T-helper 1 cell treated with Interleukin-12 subunit alpha and Interleukin-12 subunit beta and Interleukin-4 antibody, amounts not matched to agents 30 μg/mL and 1 μg/mL, for 36 hours (primary cell): ENCODE measurements at regions not wholly inside any gene's neighbourhood (a gene's known extent, or its start where the extent isn't known, plus 50 kb on each side); places are given as distances from the start of the nearest gene placed in this dataset.

Experiments
- H3K27ac Mint-ChIP-seq: one replicate; pipeline ENCODE4 v1.8.0; 2021; ENCODE audit warnings: mild to moderate bottlenecking, mixed read lengths
- H3K27me3 Mint-ChIP-seq: one replicate; pipeline ENCODE4 v1.8.0; 2021; ENCODE audit warnings: low read depth, mixed read lengths
- H3K36me3 Mint-ChIP-seq: one replicate; pipeline ENCODE4 v1.8.0; 2021; ENCODE audit warnings: low read depth, mixed read lengths
- H3K4me1 Mint-ChIP-seq: one replicate; pipeline ENCODE4 v1.8.0; 2021; ENCODE audit warnings: low read depth, mixed read lengths
- H3K4me3 Mint-ChIP-seq: one replicate; pipeline ENCODE4 v1.8.0; 2021; ENCODE audit warnings: mild to moderate bottlenecking, moderate library complexity, mixed read lengths
- H3K9me3 Mint-ChIP-seq: one replicate; pipeline ENCODE4 v1.8.0; 2021; ENCODE audit warnings: mixed read lengths

GRCh38 chr12:125503128-125503527 lies 437.9 kb downstream of the AACS start:
- Mint-ChIP-seq H3K4me3 (no peak overlapping the region), H3K27me3 (no peaks in the 10 kb centered on the region), H3K9me3 (no peaks in the 10 kb centered on the region), H3K27ac (no peak overlapping the region), H3K4me1 (no peaks in the 10 kb centered on the region), H3K36me3 (no peaks in the 10 kb centered on the region)

GRCh38 chr12:125509195-125509594 lies 444.0 kb downstream of the AACS start:
- H3K9me3 Mint-ChIP-seq = peaks cover 4% of the 10 kb centered on the region
- H3K4me1 Mint-ChIP-seq = no peaks in the 10 kb centered on the region
- no peak overlapping the region for H3K4me3 Mint-ChIP-seq
- H3K27ac Mint-ChIP-seq = no peak overlapping the region
- no peaks in the 10 kb centered on the region for H3K36me3 Mint-ChIP-seq
- no peaks in the 10 kb centered on the region for H3K27me3 Mint-ChIP-seq

DNA sequence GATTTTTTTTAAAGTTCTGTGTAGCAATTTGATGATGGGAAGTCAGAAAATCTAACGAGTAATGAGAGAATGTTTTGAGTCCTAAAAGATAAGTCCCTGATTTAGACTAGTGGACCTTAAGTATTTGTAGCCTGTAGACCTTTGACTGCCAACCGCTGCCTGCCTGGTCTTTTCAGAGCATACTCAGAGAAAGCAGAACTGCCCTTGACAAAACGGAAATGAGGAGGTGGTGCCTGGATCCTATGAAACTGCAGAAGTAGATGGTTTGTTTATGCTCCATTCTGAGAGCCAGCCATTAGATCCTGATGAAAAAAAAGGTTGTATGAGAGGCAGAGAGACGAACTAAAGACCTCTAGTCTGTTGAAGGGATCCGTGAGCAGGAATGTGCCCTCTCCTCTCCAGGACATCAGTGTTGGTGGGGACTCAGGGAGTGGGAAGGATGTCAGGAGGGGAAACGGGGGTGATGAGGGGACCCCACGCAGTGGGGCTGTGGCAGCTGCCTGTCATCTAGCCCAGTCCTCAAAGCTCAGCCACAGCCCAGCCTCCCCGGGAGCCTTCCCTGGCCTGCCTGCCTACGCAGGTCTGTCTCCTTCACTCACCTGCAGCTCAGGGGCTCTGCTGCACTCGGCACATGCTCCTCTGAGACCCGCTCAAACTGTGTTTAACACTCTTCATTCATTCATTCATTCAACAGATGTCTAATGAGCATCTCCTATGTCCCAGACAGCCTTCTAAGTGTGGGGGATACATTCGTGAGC lies 447.5 kb downstream of the AACS start:
- Mint-ChIP-seq H3K36me3 (no peaks in the 10 kb centered on the region), H3K4me3 (no peak overlapping the region), H3K27me3 (no peaks in the 10 kb centered on the region), H3K27ac (no peak overlapping the region), H3K9me3 (peaks cover 4% of the 10 kb centered on the region), H3K4me1 (no peaks in the 10 kb centered on the region)

GRCh38 chr12:125515887-125516286 lies 450.7 kb downstream of the AACS start:
- H3K4me3 Mint-ChIP-seq = no peak overlapping the region
- H3K27me3 Mint-ChIP-seq = no peaks in the 10 kb centered on the region
- H3K4me1 Mint-ChIP-seq = no peaks in the 10 kb centered on the region
- no peaks in the 10 kb centered on the region for H3K36me3 Mint-ChIP-seq
- H3K27ac Mint-ChIP-seq = no peak overlapping the region
- H3K9me3 Mint-ChIP-seq = peaks cover 4% of the 10 kb centered on the region

GRCh38 chr12:125518074-125518473 lies 452.8 kb downstream of the AACS start:
- H3K9me3 Mint-ChIP-seq = peaks cover 11% of the 10 kb centered on the region
- H3K27me3 Mint-ChIP-seq = no peaks in the 10 kb centered on the region
- no peak overlapping the region for H3K4me3 Mint-ChIP-seq
- no peaks in the 10 kb centered on the region for H3K36me3 Mint-ChIP-seq
- no peak overlapping the region for H3K27ac Mint-ChIP-seq
- no peaks in the 10 kb centered on the region for H3K4me1 Mint-ChIP-seq

DNA sequence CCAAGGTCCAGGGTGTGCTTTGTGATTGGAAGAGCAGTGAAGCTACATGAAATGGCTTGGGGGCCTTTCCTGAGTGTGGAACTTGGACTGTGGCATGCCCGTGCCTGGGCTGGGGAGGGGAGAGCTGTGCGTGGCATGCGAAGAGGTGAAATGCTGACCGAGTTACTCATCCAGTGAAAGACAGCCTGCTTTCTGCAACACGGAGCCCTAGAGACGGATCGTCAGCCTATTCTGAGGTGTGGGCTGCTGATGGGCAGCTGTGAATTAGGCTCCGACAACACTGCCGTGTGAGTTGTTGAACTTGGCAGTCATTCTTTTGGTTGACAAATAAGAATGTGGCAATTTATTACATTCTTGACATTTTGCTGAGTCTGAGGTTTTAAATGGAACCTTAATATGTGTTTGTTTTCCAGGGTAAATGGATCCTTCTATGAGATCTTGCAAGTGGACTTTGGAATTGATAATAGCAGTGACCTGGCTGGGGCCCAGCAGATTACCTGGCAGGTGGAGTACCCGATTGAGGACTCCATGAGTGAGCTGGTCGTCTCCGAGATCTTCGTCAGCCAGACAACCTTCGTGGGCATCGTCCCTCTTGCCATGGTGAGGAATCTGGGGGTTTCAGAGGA lies 453.9 kb downstream of the AACS start:
- Mint-ChIP-seq H3K4me1 (no peaks in the 10 kb centered on the region), H3K36me3 (no peaks in the 10 kb centered on the region), H3K4me3 (no peak overlapping the region), H3K27ac (no peak overlapping the region), H3K27me3 (no peaks in the 10 kb centered on the region), H3K9me3 (peaks cover 16% of the 10 kb centered on the region)

GRCh38 chr12:125525879-125526278 lies 460.6 kb downstream of the AACS start:
- Mint-ChIP-seq H3K9me3 (peaks cover 16% of the 10 kb centered on the region), H3K4me3 (no peak overlapping the region), H3K4me1 (no peaks in the 10 kb centered on the region), H3K27me3 (no peaks in the 10 kb centered on the region), H3K36me3 (no peaks in the 10 kb centered on the region), H3K27ac (no peak overlapping the region)

DNA sequence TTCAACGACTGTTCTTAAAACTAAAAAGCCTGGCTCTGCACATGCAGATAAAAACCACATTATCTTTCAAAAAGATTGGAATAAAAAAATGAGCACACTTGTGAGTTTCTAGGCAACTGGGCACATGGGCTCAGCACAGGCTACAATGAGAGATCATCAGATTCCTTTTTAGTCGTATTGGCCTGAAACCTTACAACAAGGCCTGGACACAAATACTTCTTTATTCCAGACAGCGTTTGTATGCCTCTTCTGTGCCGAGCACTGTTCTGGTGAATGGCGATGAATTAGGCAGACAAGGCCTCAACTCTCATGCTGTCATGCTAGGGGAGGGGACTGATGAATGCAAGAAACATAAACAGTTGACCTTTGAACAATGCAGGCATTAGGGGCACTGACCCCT lies 463.0 kb downstream of the AACS start:
- peaks cover 7% of the 10 kb centered on the region for H3K9me3 Mint-ChIP-seq
- H3K4me3 Mint-ChIP-seq = no peak overlapping the region
- no peak overlapping the region for H3K27ac Mint-ChIP-seq
- H3K36me3 Mint-ChIP-seq = no peaks in the 10 kb centered on the region
- no peaks in the 10 kb centered on the region for H3K27me3 Mint-ChIP-seq
- H3K4me1 Mint-ChIP-seq = no peaks in the 10 kb centered on the region

DNA sequence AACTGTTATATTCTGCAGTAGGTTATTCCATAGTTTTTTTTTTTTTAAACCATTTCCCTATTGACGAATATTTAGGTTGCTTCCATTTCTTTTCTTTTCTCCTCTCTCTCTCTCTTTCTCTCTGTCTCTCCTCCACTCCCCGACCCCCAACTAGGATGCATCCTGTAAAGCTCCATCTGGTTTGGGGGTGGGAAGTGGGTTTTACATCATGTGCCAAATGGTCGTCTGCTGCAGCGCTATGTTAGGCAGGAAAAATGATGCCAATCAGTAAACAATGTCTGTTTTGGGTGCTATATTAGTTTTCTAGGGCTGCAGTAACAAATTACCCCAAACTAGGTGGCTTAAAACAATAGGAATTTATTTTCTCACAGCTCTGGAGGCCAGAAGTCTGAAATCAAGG lies 465.0 kb downstream of the AACS start:
- Mint-ChIP-seq H3K4me3 (no peak overlapping the region), H3K27ac (no peak overlapping the region), H3K9me3 (no peaks in the 10 kb centered on the region), H3K4me1 (no peaks in the 10 kb centered on the region), H3K36me3 (no peaks in the 10 kb centered on the region), H3K27me3 (no peaks in the 10 kb centered on the region)

DNA sequence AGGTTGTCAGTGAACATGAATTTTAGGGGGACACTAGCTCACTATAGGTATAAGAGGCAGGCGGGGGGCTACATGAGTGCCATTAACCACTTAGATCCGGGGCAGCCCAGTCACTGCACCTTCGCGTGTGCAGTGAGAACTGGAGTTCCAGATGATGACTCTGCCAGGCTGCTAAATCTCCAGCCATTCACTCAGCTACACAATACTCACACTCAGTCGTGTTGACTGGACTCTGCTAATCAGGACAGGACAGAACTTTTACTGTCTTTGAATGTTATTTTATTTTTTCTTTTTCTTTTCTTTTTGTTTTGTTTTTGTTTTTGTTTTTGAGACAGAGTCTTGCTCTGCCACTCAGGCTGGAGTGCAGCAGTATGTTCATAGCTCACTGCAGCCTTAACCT lies 465.6 kb downstream of the AACS start:
- Mint-ChIP-seq H3K27me3 (no peaks in the 10 kb centered on the region), H3K4me1 (no peaks in the 10 kb centered on the region), H3K9me3 (no peaks in the 10 kb centered on the region), H3K27ac (no peak overlapping the region), H3K36me3 (no peaks in the 10 kb centered on the region), H3K4me3 (no peak overlapping the region)

GRCh38 chr12:125531574-125531973 lies 466.3 kb downstream of the AACS start:
- Mint-ChIP-seq H3K27ac (no peak overlapping the region), H3K27me3 (no peaks in the 10 kb centered on the region), H3K4me3 (no peak overlapping the region), H3K36me3 (no peaks in the 10 kb centered on the region), H3K4me1 (no peaks in the 10 kb centered on the region), H3K9me3 (no peaks in the 10 kb centered on the region)

- Mint-ChIP-seq H3K27ac (no peak overlapping the region), H3K9me3 (no peaks in the 10 kb centered on the region), H3K4me3 (no peak overlapping the region), H3K4me1 (no peaks in the 10 kb centered on the region), H3K36me3 (no peaks in the 10 kb centered on the region), H3K27me3 (no peaks in the 10 kb centered on the region)
Observed at GRCh38 chr12:125533434-125534029, 468.3 kb downstream of the AACS start.

DNA sequence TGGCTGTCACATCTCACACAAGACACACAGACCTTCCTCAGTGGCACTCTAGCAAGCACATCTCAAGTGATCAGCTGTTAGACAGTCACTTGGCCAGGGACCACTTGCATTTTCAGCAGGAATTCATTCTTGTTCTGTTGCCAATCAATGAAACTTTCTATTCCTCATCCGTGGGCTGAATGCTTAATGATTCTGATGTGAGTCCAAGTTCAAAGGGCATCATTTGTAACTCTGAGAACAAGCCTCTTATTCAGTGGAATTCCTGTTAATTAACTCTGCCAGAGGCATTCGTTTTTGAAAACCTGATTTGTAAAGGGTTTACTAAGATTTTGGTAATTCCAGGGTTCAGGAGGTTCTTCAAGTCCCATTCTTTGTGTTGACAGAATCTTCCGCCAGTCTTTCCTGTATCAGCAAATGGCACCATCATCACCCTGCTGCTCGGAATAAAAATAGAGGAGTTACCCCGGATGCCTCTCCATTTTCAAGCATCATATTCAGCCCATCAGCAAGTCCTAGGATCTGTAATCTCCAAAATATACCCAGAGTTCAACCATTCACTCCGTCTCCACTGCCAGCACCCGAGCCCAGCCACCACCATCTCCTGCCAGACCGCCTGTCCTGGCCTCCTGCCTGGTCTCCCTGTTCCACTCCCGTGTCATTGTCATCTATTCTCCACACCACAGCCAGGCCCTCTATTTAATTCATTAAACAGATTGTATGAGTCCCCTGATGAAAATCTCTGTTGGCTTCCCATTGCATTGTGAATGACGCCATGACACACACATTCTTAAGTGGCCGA lies 473.4 kb downstream of the AACS start:
- Mint-ChIP-seq H3K4me3 (no peak overlapping the region), H3K27me3 (no peaks in the 10 kb centered on the region), H3K36me3 (no peaks in the 10 kb centered on the region), H3K9me3 (peaks cover 5% of the 10 kb centered on the region), H3K4me1 (no peaks in the 10 kb centered on the region), H3K27ac (no peak overlapping the region)

- Mint-ChIP-seq H3K36me3 (no peaks in the 10 kb centered on the region), H3K4me3 (no peak overlapping the region), H3K4me1 (no peaks in the 10 kb centered on the region), H3K27ac (no peak overlapping the region), H3K27me3 (no peaks in the 10 kb centered on the region), H3K9me3 (peaks cover 5% of the 10 kb centered on the region)
Observed at GRCh38 chr12:125540580-125541204, 475.5 kb downstream of the AACS start.
